ENCODE measurements at regions not wholly inside any gene's neighbourhood (a gene's known extent, or its start where the extent isn't known, plus 50 kb on each side); places are given as distances from the start of the nearest gene placed in this dataset.

DNA sequence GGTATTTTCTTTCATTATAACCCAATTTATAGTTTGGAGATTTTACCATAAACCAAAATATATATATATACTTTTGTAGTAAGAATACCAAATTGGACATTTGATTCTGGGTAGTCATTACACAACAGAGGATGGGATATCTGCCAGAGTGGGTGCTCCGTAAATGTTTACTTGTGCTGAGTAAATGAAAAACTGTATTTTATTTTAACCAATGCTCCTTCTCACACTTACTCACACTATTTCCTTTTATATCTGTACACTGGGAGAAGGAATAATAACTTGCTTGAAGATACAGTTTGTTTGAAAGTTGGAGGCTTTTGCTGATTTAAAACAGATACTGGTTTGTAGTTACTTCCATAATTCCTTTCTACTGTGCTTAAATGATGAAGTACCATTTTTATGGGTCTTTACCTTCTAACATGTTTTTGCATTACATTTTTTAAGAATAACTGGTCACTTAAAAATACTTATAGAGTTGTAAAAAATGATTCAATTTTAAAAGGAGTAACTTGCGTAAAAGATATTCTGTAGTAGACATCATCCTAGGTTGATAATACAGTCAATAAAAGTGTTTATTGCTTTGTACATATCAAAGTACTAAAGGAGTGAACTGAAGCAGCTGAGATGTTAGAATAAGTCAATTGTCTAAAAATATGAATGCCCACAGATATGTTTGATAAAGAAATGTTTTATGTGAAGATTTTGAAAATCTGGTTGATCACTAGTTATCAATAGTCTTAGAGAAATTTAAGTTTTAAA is 411.7 kb downstream of the UTRN start:
- no peak overlapping the region for H4K5ac ChIP-seq (ENCODE audit: low read length)
- WGBS (ENCODE audit: extremely low coverage, insufficient coverage, low lambda C conversion rate): no CpG with 5 or more reads among the region's 2 CpGs
- H3K56ac ChIP-seq (ENCODE audit: low read length): no peak overlapping the region
- H3K4ac ChIP-seq (ENCODE audit: low read depth, low read length): no peak overlapping the region
- no peak overlapping the region for H3K4me2 ChIP-seq (ENCODE audit: low read length)
- H3K79me2 ChIP-seq (ENCODE audit: control insufficient read depth, insufficient read depth, low read length): no peaks in the 10 kb centered on the region
- no peak overlapping the region for H3K27ac ChIP-seq (ENCODE audit: low read depth, low read length)
- H2BK5ac ChIP-seq (ENCODE audit: low read length): no peak overlapping the region
- H3K27me3 ChIP-seq (ENCODE audit: insufficient read depth, low read length, poor library complexity): no peaks in the 10 kb centered on the region
- H2BK120ac ChIP-seq (ENCODE audit: low read depth, low read length): no peak overlapping the region
- H3K9ac ChIP-seq (ENCODE audit: low read length): no peak overlapping the region
- no peak overlapping the region for H3K4me3 ChIP-seq (ENCODE audit: low read length)
- no peak overlapping the region for H3K23ac ChIP-seq (ENCODE audit: low read length)
- H2AK5ac ChIP-seq (ENCODE audit: low read length): no peak overlapping the region
- H3K36me3 ChIP-seq (ENCODE audit: control insufficient read depth, insufficient read depth, low read length): no peaks in the 10 kb centered on the region
- H3K18ac ChIP-seq (ENCODE audit: low read length): no peak overlapping the region
- H4K8ac ChIP-seq (ENCODE audit: low read depth, low read length): no peak overlapping the region
- H3K79me1 ChIP-seq (ENCODE audit: low read length): no peaks in the 10 kb centered on the region
- no peak for DNase-seq
- no peak overlapping the region for H2BK15ac ChIP-seq (replicated peaks; ENCODE audit: low read depth)
- no peaks in the 10 kb centered on the region for H3K4me1 ChIP-seq (ENCODE audit: control insufficient read depth, low read depth, low read length)

DNA sequence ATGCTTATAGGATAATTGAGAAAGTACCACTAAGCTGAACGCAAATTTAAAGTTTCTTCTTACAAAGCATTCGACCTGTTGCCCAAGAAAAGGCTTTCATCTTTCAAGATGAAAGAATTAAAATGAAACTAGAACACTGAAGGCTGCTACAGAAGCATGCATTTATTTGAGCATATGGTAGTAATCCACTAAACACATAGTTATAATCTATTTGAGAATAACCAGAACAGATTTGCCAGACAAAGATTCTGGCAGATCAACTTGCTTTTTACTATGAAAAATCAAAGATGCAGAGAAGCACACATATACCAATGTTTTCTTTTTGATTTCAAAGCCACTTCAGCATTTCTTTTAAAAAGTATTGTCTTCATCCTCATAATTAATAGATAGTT is 412.2 kb downstream of the UTRN start:
- Histone ChIP-seq H2BK5ac (ENCODE audit: low read length) (no peak overlapping the region), H2AK5ac (ENCODE audit: low read length) (no peak overlapping the region), H3K4me3 (ENCODE audit: low read length) (no peak overlapping the region), H2BK15ac (replicated peaks; ENCODE audit: low read depth) (no peak overlapping the region), H3K4ac (ENCODE audit: low read depth, low read length) (no peak overlapping the region), H3K4me1 (ENCODE audit: control insufficient read depth, low read depth, low read length) (no peaks in the 10 kb centered on the region), H4K5ac (ENCODE audit: low read length) (no peak overlapping the region), H3K79me1 (ENCODE audit: low read length) (no peaks in the 10 kb centered on the region), H3K23ac (ENCODE audit: low read length) (no peak overlapping the region), H3K18ac (ENCODE audit: low read length) (no peak overlapping the region), H3K27me3 (ENCODE audit: insufficient read depth, low read length, poor library complexity) (no peaks in the 10 kb centered on the region), H3K9ac (ENCODE audit: low read length) (no peak overlapping the region), H4K8ac (ENCODE audit: low read depth, low read length) (no peak overlapping the region), H3K79me2 (ENCODE audit: control insufficient read depth, insufficient read depth, low read length) (no peaks in the 10 kb centered on the region), H3K56ac (ENCODE audit: low read length) (no peak overlapping the region), H3K27ac (ENCODE audit: low read depth, low read length) (no peak overlapping the region), H2BK120ac (ENCODE audit: low read depth, low read length) (no peak overlapping the region), H3K4me2 (ENCODE audit: low read length) (no peak overlapping the region), H3K36me3 (ENCODE audit: control insufficient read depth, insufficient read depth, low read length) (no peaks in the 10 kb centered on the region)
- no CpG with 5 or more reads among the region's 2 CpGs for WGBS (ENCODE audit: extremely low coverage, insufficient coverage, low lambda C conversion rate)
- DNase-seq: no peak

DNA sequence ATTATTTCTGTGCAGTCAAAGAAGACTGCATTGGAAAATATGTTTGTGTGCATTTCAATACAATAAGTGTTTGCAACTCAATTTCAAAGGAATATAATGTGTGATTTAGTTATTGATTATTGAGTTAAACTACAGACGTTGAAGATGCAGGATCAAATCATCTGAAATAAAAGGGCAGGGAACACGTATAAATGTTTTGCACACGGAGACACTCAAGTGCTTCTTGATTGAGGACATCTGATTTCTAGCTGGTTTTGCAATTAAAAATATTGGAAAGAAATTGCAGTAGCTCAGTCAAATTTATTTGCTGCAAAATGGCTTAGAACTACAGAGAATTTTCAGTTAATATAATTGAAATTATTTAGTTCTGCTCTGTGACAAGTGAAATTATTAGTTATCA is 412.7 kb downstream of the UTRN start:
- Histone ChIP-seq H3K27ac (ENCODE audit: low read depth, low read length) (no peak overlapping the region), H3K27me3 (ENCODE audit: insufficient read depth, low read length, poor library complexity) (no peaks in the 10 kb centered on the region)

DNA sequence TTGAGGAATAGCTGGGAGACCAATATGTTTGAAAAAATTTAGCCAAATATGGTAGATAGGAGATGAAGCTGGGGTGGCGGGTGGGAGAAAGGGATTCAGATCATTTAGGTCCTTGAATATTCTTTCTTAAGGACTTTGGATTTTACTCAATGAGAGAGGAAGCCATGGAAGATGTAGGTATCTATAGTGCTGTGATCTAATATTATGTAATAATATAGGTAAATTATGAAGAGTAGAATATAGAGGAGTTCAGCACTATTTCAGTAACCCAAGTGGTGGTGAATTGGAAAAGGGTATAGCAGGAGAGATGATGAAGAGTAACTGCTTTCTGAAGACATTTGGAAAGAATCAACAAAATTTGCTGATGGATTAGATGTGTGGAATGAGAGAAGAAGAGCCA is 417.6 kb downstream of the UTRN start:
- no peak overlapping the region for H3K56ac ChIP-seq (ENCODE audit: low read length)
- H3K4me1 ChIP-seq (ENCODE audit: control insufficient read depth, low read depth, low read length): no peaks in the 10 kb centered on the region
- H3K9ac ChIP-seq (ENCODE audit: low read length): no peak overlapping the region
- H3K79me2 ChIP-seq (ENCODE audit: control insufficient read depth, insufficient read depth, low read length): no peaks in the 10 kb centered on the region
- H3K4ac ChIP-seq (ENCODE audit: low read depth, low read length): no peak overlapping the region
- WGBS (ENCODE audit: extremely low coverage, insufficient coverage, low lambda C conversion rate): no CpG with 5 or more reads among the region's 1 CpG
- H4K8ac ChIP-seq (ENCODE audit: low read depth, low read length): no peak overlapping the region
- no peak overlapping the region for H3K4me3 ChIP-seq (ENCODE audit: low read length)
- H3K27me3 ChIP-seq (ENCODE audit: insufficient read depth, low read length, poor library complexity): no peaks in the 10 kb centered on the region
- no peaks in the 10 kb centered on the region for H3K79me1 ChIP-seq (ENCODE audit: low read length)
- H3K23ac ChIP-seq (ENCODE audit: low read length): no peak overlapping the region
- no peak overlapping the region for H2BK120ac ChIP-seq (ENCODE audit: low read depth, low read length)
- no peak for DNase-seq
- no peaks in the 10 kb centered on the region for H3K36me3 ChIP-seq (ENCODE audit: control insufficient read depth, insufficient read depth, low read length)
- no peak overlapping the region for H2BK5ac ChIP-seq (ENCODE audit: low read length)
- H3K27ac ChIP-seq (ENCODE audit: low read depth, low read length): no peak overlapping the region
- no peak overlapping the region for H4K5ac ChIP-seq (ENCODE audit: low read length)
- no peak overlapping the region for H2AK5ac ChIP-seq (ENCODE audit: low read length)
- H2BK15ac ChIP-seq (replicated peaks; ENCODE audit: low read depth): peak overlapping the region; percentile 57
- no peak overlapping the region for H3K18ac ChIP-seq (ENCODE audit: low read length)
- H3K4me2 ChIP-seq (ENCODE audit: low read length): no peak overlapping the region

More for the DNA sequence above, 412.7 kb downstream of the UTRN start:
- Histone ChIP-seq H3K56ac (ENCODE audit: low read length) (no peak overlapping the region), H3K4me2 (ENCODE audit: low read length) (no peak overlapping the region), H3K23ac (ENCODE audit: low read length) (no peak overlapping the region), H3K18ac (ENCODE audit: low read length) (no peak overlapping the region), H3K79me2 (ENCODE audit: control insufficient read depth, insufficient read depth, low read length) (no peaks in the 10 kb centered on the region), H4K5ac (ENCODE audit: low read length) (no peak overlapping the region), H3K4me3 (ENCODE audit: low read length) (no peak overlapping the region), H3K9ac (ENCODE audit: low read length) (no peak overlapping the region), H3K4me1 (ENCODE audit: control insufficient read depth, low read depth, low read length) (no peaks in the 10 kb centered on the region), H2BK15ac (replicated peaks; ENCODE audit: low read depth) (no peak overlapping the region), H4K8ac (ENCODE audit: low read depth, low read length) (no peak overlapping the region), H3K36me3 (ENCODE audit: control insufficient read depth, insufficient read depth, low read length) (no peaks in the 10 kb centered on the region), H2AK5ac (ENCODE audit: low read length) (no peak overlapping the region), H3K79me1 (ENCODE audit: low read length) (no peaks in the 10 kb centered on the region), H2BK5ac (ENCODE audit: low read length) (no peak overlapping the region), H2BK120ac (ENCODE audit: low read depth, low read length) (no peak overlapping the region), H3K4ac (ENCODE audit: low read depth, low read length) (no peak overlapping the region)
- 100% methylated on average over 1 of the region's 3 CpGs for WGBS (ENCODE audit: extremely low coverage, insufficient coverage, low lambda C conversion rate)
- DNase-seq: no peak

DNA sequence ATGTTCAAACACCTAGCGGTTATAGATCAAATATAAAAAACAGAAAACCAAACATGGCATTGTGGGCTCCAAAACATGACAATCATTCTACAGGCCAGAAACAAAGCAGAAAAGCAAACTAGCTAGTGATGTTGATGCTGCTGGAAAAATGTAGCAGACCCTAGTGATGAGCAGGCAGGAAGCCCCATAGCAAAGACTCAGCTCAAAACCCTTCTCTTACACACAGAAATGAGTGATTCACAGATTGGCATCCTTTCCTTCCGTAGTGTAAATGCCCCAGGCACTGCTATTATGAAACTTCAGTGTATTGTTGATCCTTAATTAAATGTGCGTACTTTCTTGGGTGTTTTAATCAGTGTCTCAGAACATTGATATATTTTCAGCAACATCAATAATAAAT is 425.1 kb downstream of the UTRN start:
- H3K56ac ChIP-seq (ENCODE audit: low read length): no peak overlapping the region
- DNase-seq: peak; percentile 15

DNA sequence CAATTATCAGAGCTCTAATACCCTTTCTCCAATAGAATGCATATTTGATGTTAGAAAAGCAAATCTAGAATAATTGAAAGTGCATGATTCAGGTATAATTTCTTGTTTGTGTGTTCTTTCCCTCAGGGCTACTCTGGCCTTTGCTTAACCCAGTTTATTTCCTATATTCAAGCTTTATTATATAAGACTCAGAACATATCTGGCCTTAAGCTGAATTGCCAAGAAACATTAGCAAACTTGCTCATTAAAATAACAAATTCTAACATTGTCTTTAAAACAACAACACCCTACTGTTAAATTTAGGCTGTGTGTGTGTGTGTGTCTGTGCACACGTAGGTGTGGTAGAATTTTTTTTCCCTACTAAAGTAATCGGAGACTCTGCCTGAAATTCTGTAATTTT is 426.5 kb downstream of the UTRN start:
- DNase-seq: no peak
- Histone ChIP-seq H3K36me3 (ENCODE audit: control insufficient read depth, insufficient read depth, low read length) (no peaks in the 10 kb centered on the region), H3K4me3 (ENCODE audit: low read length) (no peak overlapping the region), H2AK5ac (ENCODE audit: low read length) (no peak overlapping the region), H3K27ac (ENCODE audit: low read depth, low read length) (no peak overlapping the region), H4K8ac (ENCODE audit: low read depth, low read length) (no peak overlapping the region), H3K18ac (ENCODE audit: low read length) (no peak overlapping the region), H3K23ac (ENCODE audit: low read length) (no peak overlapping the region), H3K79me1 (ENCODE audit: low read length) (no peaks in the 10 kb centered on the region), H2BK15ac (replicated peaks; ENCODE audit: low read depth) (no peak overlapping the region), H2BK120ac (ENCODE audit: low read depth, low read length) (no peak overlapping the region), H3K4me2 (ENCODE audit: low read length) (no peak overlapping the region), H3K56ac (ENCODE audit: low read length) (no peak overlapping the region), H3K4me1 (ENCODE audit: control insufficient read depth, low read depth, low read length) (no peaks in the 10 kb centered on the region), H3K79me2 (ENCODE audit: control insufficient read depth, insufficient read depth, low read length) (no peaks in the 10 kb centered on the region), H2BK5ac (ENCODE audit: low read length) (no peak overlapping the region), H3K4ac (ENCODE audit: low read depth, low read length) (no peak overlapping the region), H4K5ac (ENCODE audit: low read length) (no peak overlapping the region), H3K9ac (ENCODE audit: low read length) (no peak overlapping the region), H3K27me3 (ENCODE audit: insufficient read depth, low read length, poor library complexity) (no peaks in the 10 kb centered on the region)
- WGBS (ENCODE audit: extremely low coverage, insufficient coverage, low lambda C conversion rate): no CpG with 5 or more reads among the region's 2 CpGs

More for the DNA sequence above, 425.1 kb downstream of the UTRN start:
- no peak overlapping the region for H2BK5ac ChIP-seq (ENCODE audit: low read length)
- H3K79me2 ChIP-seq (ENCODE audit: control insufficient read depth, insufficient read depth, low read length): no peaks in the 10 kb centered on the region
- H2BK120ac ChIP-seq (ENCODE audit: low read depth, low read length): no peak overlapping the region
- H3K79me1 ChIP-seq (ENCODE audit: low read length): no peaks in the 10 kb centered on the region
- H3K36me3 ChIP-seq (ENCODE audit: control insufficient read depth, insufficient read depth, low read length): no peaks in the 10 kb centered on the region
- H3K4ac ChIP-seq (ENCODE audit: low read depth, low read length): no peak overlapping the region
- no peak overlapping the region for H4K8ac ChIP-seq (ENCODE audit: low read depth, low read length)
- no peak overlapping the region for H3K23ac ChIP-seq (ENCODE audit: low read length)
- H3K27ac ChIP-seq (ENCODE audit: low read depth, low read length): no peak overlapping the region
- no peak overlapping the region for H3K9ac ChIP-seq (ENCODE audit: low read length)
- H3K4me3 ChIP-seq (ENCODE audit: low read length): no peak overlapping the region
- H3K4me1 ChIP-seq (ENCODE audit: control insufficient read depth, low read depth, low read length): no peaks in the 10 kb centered on the region
- H2AK5ac ChIP-seq (ENCODE audit: low read length): no peak overlapping the region
- H3K18ac ChIP-seq (ENCODE audit: low read length): no peak overlapping the region
- no CpG with 5 or more reads among the region's 3 CpGs for WGBS (ENCODE audit: extremely low coverage, insufficient coverage, low lambda C conversion rate)
- no peak overlapping the region for H2BK15ac ChIP-seq (replicated peaks; ENCODE audit: low read depth)
- H4K5ac ChIP-seq (ENCODE audit: low read length): no peak overlapping the region
- H3K27me3 ChIP-seq (ENCODE audit: insufficient read depth, low read length, poor library complexity): no peaks in the 10 kb centered on the region
- no peak overlapping the region for H3K4me2 ChIP-seq (ENCODE audit: low read length)
